A673 (cell line): ENCODE measurements at regions not wholly inside any gene's neighbourhood (a gene's known extent, or its start where the extent isn't known, plus 50 kb on each side); places are given as distances from the start of the nearest gene placed in this dataset.

Experiments used
- BruUV-seq: library from RNA; stranded (reverse); fragments of 400-500 nt; replicated peaks from 2 replicates; lab custom pipeline; 2021; lab: Mats Ljungman, UMichigan
- CTCF ChIA-PET: fragments of 300-600 bp; sonication (Branson Sonifier 250); formaldehyde crosslinking; loops from one replicate; lab custom pipeline; 2022; ENCODE audit warnings: antibody characterized with exemption; lab: Charles Lee
- POLR2A ChIA-PET: fragments of 300-600 bp; sonication (Branson Sonifier 250); formaldehyde crosslinking; loops from one replicate; lab custom pipeline; 2022; ENCODE audit warnings: antibody characterized with exemption; ENCODE audit not compliant: low non-redundant PET; lab: Charles Lee
- DNase-seq: peaks from one replicate; pipeline ENCODE4 v3.0.0-alpha.2; 2015; ENCODE audit warnings: low spot score
- H3K27ac ChIP-seq: fragments of 200-600 bp; sonication (generic); 2 replicates; pipeline ENCODE4 v1.5.1; 2016; ENCODE audit warnings: mixed run types, low read depth, mild to moderate bottlenecking, mixed read lengths, antibody characterized with exemption, low read length; ENCODE audit not compliant: poor library complexity, severe bottlenecking
- H3K27me3 ChIP-seq: fragments of 200-600 bp; sonication (generic); replicated peaks from 2 replicates; pipeline ENCODE4 v1.6.1; 2017; ENCODE audit warnings: mixed run types, low read depth, mild to moderate bottlenecking, mixed read lengths, antibody characterized with exemption, low read length; ENCODE audit not compliant: insufficient read depth, poor library complexity
- H3K36me3 ChIP-seq: fragments of 200-600 bp; sonication (generic); 2 replicates; pipeline ENCODE4 v1.6.1; 2016; ENCODE audit warnings: mixed run types, mild to moderate bottlenecking, mixed read lengths, antibody characterized with exemption, low read length; ENCODE audit not compliant: insufficient read depth, poor library complexity, severe bottlenecking
- H3K4me1 ChIP-seq: fragments of 200-600 bp; sonication (generic); 2 replicates; pipeline ENCODE4 v1.6.1; 2017; ENCODE audit warnings: mixed run types, mild to moderate bottlenecking, mixed read lengths, antibody characterized with exemption, low read length; ENCODE audit not compliant: insufficient read depth, poor library complexity, severe bottlenecking
- H3K4me3 ChIP-seq: fragments of 200-600 bp; sonication (generic); 2 replicates; pipeline ENCODE4 v1.5.1; 2016; ENCODE audit warnings: low read depth, mixed run types, mild to moderate bottlenecking, mixed read lengths, low read length; ENCODE audit not compliant: poor library complexity, severe bottlenecking
- H3K9me3 ChIP-seq: fragments of 200-600 bp; sonication (generic); 2 replicates; pipeline ENCODE4 v1.6.1; 2016; ENCODE audit warnings: mixed run types, low read depth, mild to moderate bottlenecking, mixed read lengths, antibody characterized with exemption, low read length; ENCODE audit not compliant: poor library complexity, severe bottlenecking
- EZH2 ChIP-seq: fragments of 200-600 bp; sonication (generic); IDR thresholded peaks from 2 replicates; pipeline ENCODE4 v1.6.1; 2017; ENCODE audit warnings: borderline replicate concordance, low read depth, mild to moderate bottlenecking, mixed read lengths, antibody characterized with exemption, low read length; ENCODE audit not compliant: poor library complexity, severe bottlenecking
- intact Hi-C: fragments of 100-400 bp; cut with micrococcal nuclease; formaldehyde crosslinking; loops from one replicate; pipeline ENCODE4 v1.10.0; 2022; ENCODE audit not compliant: unreplicated experiment
- TF ChIP-seq, protein P1 (sequence below): fragments of 300-800, 200-600 bp; sonication (generic); conservative IDR thresholded peaks from 2 replicates; pipeline ENCODE4 v1.5.1; 2017; ENCODE audit warnings: low read depth, mild to moderate bottlenecking, antibody characterized with exemption, low read length, moderate library complexity, mixed read lengths

DNA sequence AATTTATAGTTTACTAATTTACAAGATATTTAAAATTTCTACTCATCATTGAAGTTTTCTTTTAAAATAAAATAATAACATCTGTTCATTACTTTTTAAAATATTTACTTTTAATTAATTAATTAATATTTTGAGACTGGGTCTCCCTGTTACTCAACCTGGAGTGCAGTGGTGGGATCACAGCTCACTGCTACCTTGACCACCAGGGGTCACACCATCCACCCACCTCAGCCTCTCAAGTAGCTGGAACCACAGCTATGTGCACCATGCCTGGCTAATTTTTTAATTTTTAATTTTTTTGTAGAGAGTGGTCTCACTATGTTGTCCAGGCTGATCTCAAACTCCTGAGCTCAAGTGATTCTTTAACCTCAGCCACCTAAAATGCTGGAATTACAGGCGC lies 1013.6 kb downstream of the CDH9 start:
- H3K36me3 ChIP-seq = no peaks in the 10 kb centered on the region
- no peak for TF ChIP-seq EZH2
- TF ChIP-seq, protein P1, sequence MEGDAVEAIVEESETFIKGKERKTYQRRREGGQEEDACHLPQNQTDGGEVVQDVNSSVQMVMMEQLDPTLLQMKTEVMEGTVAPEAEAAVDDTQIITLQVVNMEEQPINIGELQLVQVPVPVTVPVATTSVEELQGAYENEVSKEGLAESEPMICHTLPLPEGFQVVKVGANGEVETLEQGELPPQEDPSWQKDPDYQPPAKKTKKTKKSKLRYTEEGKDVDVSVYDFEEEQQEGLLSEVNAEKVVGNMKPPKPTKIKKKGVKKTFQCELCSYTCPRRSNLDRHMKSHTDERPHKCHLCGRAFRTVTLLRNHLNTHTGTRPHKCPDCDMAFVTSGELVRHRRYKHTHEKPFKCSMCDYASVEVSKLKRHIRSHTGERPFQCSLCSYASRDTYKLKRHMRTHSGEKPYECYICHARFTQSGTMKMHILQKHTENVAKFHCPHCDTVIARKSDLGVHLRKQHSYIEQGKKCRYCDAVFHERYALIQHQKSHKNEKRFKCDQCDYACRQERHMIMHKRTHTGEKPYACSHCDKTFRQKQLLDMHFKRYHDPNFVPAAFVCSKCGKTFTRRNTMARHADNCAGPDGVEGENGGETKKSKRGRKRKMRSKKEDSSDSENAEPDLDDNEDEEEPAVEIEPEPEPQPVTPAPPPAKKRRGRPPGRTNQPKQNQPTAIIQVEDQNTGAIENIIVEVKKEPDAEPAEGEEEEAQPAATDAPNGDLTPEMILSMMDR = peak; percentile 37; the same call in 1 of the 2 replicates
- no peaks in the 10 kb centered on the region for H3K9me3 ChIP-seq
- no peaks in the 10 kb centered on the region for H3K4me1 ChIP-seq
- no peaks in the 10 kb centered on the region for H3K27me3 ChIP-seq
- POLR2A ChIA-PET = no interaction called here
- H3K4me3 ChIP-seq = no peak overlapping the region
- DNase-seq = no peak
- no TSS peak for BruUV-seq
- intact Hi-C loops = loop anchor here (10.0 kb wide), 1 partner anchor 680 kb away; no protein-coding TSS in a partner anchor
- CTCF ChIA-PET = no interaction called here
- H3K27ac ChIP-seq = no peak overlapping the region

DNA sequence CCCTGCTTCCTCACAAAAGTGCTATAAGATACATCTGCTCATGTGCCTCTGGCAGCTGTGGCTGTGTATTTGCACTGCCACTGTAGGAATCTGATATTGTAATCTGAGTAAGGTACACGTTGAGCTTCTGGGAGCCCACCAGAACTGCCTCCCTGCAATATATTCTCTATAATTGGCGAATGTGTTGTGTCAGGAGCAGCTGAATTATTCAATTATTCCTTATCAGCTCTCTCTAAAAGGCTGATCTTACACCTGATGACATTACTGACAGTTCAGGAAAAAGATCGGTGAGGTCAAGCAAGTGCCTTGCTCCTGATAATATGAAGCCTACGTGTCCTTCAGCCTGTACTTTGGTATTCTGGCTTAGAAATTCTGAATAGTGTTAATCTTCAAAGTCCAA lies 1015.0 kb downstream of the CDH9 start:
- ChIA-PET POLR2A (no interaction called here), CTCF (no interaction called here)
- no peak for TF ChIP-seq EZH2
- TF ChIP-seq, protein P1 = no peak
- Histone ChIP-seq H3K27ac (no peak overlapping the region), H3K36me3 (no peaks in the 10 kb centered on the region), H3K4me3 (no peak overlapping the region), H3K27me3 (no peaks in the 10 kb centered on the region), H3K9me3 (no peaks in the 10 kb centered on the region), H3K4me1 (no peaks in the 10 kb centered on the region)
- intact Hi-C loops = loop anchor here (10.0 kb wide), 1 partner anchor 681 kb away; no protein-coding TSS in a partner anchor
- no peak for DNase-seq
- BruUV-seq = no TSS peak

DNA sequence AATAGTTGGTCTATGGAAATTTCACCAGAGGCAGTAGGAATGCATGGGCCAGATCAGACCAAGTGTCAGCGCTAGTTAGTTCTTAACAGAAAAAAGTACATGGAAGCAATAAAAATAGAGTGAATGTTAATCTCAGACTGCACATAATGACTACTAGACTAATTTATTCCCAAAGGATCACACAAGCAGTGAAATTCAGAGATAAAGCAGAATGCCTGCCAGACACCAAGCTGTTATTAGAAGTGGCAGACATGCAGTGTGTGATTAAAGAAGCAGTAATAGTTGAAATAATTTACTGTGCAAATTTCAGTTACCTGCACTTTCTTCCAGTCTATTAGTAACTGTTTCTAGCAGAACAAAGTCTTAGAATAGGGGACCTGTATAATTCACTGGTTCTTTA lies 1024.2 kb downstream of the CDH9 start:
- no peaks in the 10 kb centered on the region for H3K27me3 ChIP-seq
- no peaks in the 10 kb centered on the region for H3K9me3 ChIP-seq
- POLR2A ChIA-PET = no interaction called here
- no TSS peak for BruUV-seq
- H3K36me3 ChIP-seq = no peaks in the 10 kb centered on the region
- TF ChIP-seq, protein P1 = no peak
- TF ChIP-seq EZH2 = no peak
- no peaks in the 10 kb centered on the region for H3K4me1 ChIP-seq
- H3K27ac ChIP-seq = no peak overlapping the region
- intact Hi-C loops = no loop called here
- CTCF ChIA-PET = no interaction called here
- DNase-seq = no peak
- no peak overlapping the region for H3K4me3 ChIP-seq
